GM12864 (cell line): ENCODE measurements at regions not wholly inside any gene's neighbourhood (a gene's known extent, or its start where the extent isn't known, plus 50 kb on each side); places are given as distances from the start of the nearest gene placed in this dataset.

Experiments used
- DNase-seq: peaks from one replicate; pipeline ENCODE4 v3.0.0-alpha.2; 2011; ENCODE audit warnings: low read depth
- H3K4me3 ChIP-seq: 2 replicates; pipeline ENCODE4 v1.5.1; 2011; ENCODE audit warnings: mild to moderate bottlenecking, low read depth, low read length, control low read depth
- TF ChIP-seq, protein P1 (sequence below): IDR thresholded peaks from 2 replicates; pipeline ENCODE4 v1.5.1; 2011; ENCODE audit warnings: low read depth, mild to moderate bottlenecking, moderate library complexity, low read length, control low read depth, inconsistent platforms; ENCODE audit errors: missing control alignments

GRCh38 chrX:110846071-110846470 lies 50.5 kb upstream of the CHRDL1 start:
- TF ChIP-seq, protein P1, sequence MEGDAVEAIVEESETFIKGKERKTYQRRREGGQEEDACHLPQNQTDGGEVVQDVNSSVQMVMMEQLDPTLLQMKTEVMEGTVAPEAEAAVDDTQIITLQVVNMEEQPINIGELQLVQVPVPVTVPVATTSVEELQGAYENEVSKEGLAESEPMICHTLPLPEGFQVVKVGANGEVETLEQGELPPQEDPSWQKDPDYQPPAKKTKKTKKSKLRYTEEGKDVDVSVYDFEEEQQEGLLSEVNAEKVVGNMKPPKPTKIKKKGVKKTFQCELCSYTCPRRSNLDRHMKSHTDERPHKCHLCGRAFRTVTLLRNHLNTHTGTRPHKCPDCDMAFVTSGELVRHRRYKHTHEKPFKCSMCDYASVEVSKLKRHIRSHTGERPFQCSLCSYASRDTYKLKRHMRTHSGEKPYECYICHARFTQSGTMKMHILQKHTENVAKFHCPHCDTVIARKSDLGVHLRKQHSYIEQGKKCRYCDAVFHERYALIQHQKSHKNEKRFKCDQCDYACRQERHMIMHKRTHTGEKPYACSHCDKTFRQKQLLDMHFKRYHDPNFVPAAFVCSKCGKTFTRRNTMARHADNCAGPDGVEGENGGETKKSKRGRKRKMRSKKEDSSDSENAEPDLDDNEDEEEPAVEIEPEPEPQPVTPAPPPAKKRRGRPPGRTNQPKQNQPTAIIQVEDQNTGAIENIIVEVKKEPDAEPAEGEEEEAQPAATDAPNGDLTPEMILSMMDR = no peak
- DNase-seq = no peak
- H3K4me3 ChIP-seq = no peak overlapping the region
